Tibial nerve (tissue), 4 donors: ENCODE measurements at regions not wholly inside any gene's neighbourhood (a gene's known extent, or its start where the extent isn't known, plus 50 kb on each side); places are given as distances from the start of the nearest gene placed in this dataset.
"Not testable (repeated sequence)": the region's sequence is repeated elsewhere in the genome, so short reads cannot be mapped to it uniquely, and the experiment has no call there.

Experiments used
- CTCF ChIP-seq, 5 experiments: fragments of 200-600 bp in 3 of 5; fragments of 450-650 bp in 2 of 5; sonication (generic) in 3 of 5; IDR thresholded peaks; one replicate each; pipeline ENCODE4 v1.5.1; 2016 to 2019; ENCODE audit warnings: antibody characterized with exemption in 5 of 5, mild to moderate bottlenecking in 3 of 5, moderate library complexity in 2 of 5
- EP300 ChIP-seq, 2 donors: sonication (generic); formaldehyde crosslinking; IDR thresholded peaks; one replicate each; pipeline ENCODE4 v1.6.1; 2017; ENCODE audit warnings: antibody characterized with exemption in 2 of 2, mild to moderate bottlenecking in 1 of 2

- not testable (repeated sequence) for TF ChIP-seq EP300, CTCF (IDR thresholded peaks at IDR 0.05)
These were observed 4410.6 kb upstream of the TPTE start for GRCh38 chr21:6110716-6111343.
